ENCODE measurements at regions not wholly inside any gene's neighbourhood (a gene's known extent, or its start where the extent isn't known, plus 50 kb on each side); places are given as distances from the start of the nearest gene placed in this dataset.

- H2AK5ac ChIP-seq (ENCODE audit: low read depth, low read length) = no peak overlapping the region
- no peak for TF ChIP-seq BRCA1 (IDR thresholded peaks at IDR 0.05; ENCODE audit: low read depth, low read length)
- TF ChIP-seq MAFK (IDR thresholded peaks at IDR 0.05; ENCODE audit: low read depth, low read length) = no peak
- TF ChIP-seq KDM4A (IDR thresholded peaks at IDR 0.05; ENCODE audit: low read depth, low read length, severe bottlenecking) = no peak
- no peak for TF ChIP-seq SIN3A (conservative IDR thresholded peaks at IDR 0.05 in 1 of 2, IDR thresholded peaks at IDR 0.05 in 1 of 2; ENCODE audit: low read depth in 1 of 2, low read length in 2 of 2)
- TF ChIP-seq CTBP2 (IDR thresholded peaks at IDR 0.05; ENCODE audit: borderline replicate concordance, insufficient read depth, insufficient read length, low read length) = no peak
- TF ChIP-seq JUN (IDR thresholded peaks at IDR 0.05; ENCODE audit: low read depth, low read length) = no peak
- no peak for TF ChIP-seq NRF1 (IDR thresholded peaks at IDR 0.05; ENCODE audit: low read depth, low read length)
- no peak for TF ChIP-seq SAP30 (IDR thresholded peaks at IDR 0.05; ENCODE audit: insufficient read depth, insufficient replicate concordance, low read length)
Measured at GRCh38 chr9:90333226-90333625, 309.4 kb downstream of the DIRAS2 start.

More at GRCh38 chr9:90333226-90333625, 309.4 kb downstream of the DIRAS2 start:
- Histone ChIP-seq H2BK20ac (ENCODE audit: low read length) (no peak overlapping the region), H3K18ac (ENCODE audit: extremely low read depth, low read length) (no peak overlapping the region), H2BK120ac (replicated peaks; ENCODE audit: low read depth, low read length) (no peak overlapping the region), H3K56ac (replicated peaks; ENCODE audit: insufficient read length, low read depth, low read length) (no peak overlapping the region), H3K4me3 (ENCODE audit: extremely low read depth in 1 of 4, insufficient read depth in 2 of 4, low read depth in 3 of 4, low read length in 4 of 4) (no peak overlapping the region), H2BK5ac (ENCODE audit: low read depth, low read length) (no peak overlapping the region), H3K27me3 (replicated peaks in 1 of 4; ENCODE audit: control insufficient read depth in 3 of 4, extremely low read depth in 1 of 4, insufficient read depth in 3 of 4, low read length in 3 of 4) (no peaks in the 10 kb centered on the region), H3K79me2 (ENCODE audit: control insufficient read depth in 1 of 2, insufficient read depth in 2 of 2, low read length in 2 of 2) (no peaks in the 10 kb centered on the region), H3K27ac (ENCODE audit: low read depth, low read length) (no peak overlapping the region), H3K23ac (ENCODE audit: insufficient read length) (no peak overlapping the region), H4K5ac (ENCODE audit: insufficient read length, low read depth, low read length) (no peak overlapping the region), H2BK15ac (ENCODE audit: low read length) (no peak overlapping the region), H3K4me2 (ENCODE audit: insufficient read depth in 1 of 2, low read depth in 2 of 2, low read length in 2 of 2) (no peak overlapping the region), H3K9ac (replicated peaks in 1 of 4; ENCODE audit: extremely low read depth in 1 of 4, low read depth in 3 of 4, low read length in 3 of 4) (no peak overlapping the region), H3K14ac (ENCODE audit: insufficient read length) (no peak overlapping the region), H4K20me1 (replicated peaks in 1 of 2; ENCODE audit: control insufficient read depth in 1 of 2, insufficient read depth in 2 of 2, low read length in 2 of 2) (no peaks in the 10 kb centered on the region), H4K8ac (ENCODE audit: extremely low read depth, insufficient read depth, low read length) (no peak overlapping the region), H2BK12ac (ENCODE audit: low read depth, low read length) (no peak overlapping the region), H3K4ac (replicated peaks; ENCODE audit: insufficient read length, low read depth, low read length) (no peak overlapping the region), H3K23me2 (ENCODE audit: low read depth, low read length) (no peaks in the 10 kb centered on the region), H3K79me1 (ENCODE audit: low read depth, low read length) (no peaks in the 10 kb centered on the region), H3K4me1 (replicated peaks in 1 of 4; ENCODE audit: control insufficient read depth in 3 of 4, insufficient read depth in 4 of 4, low read length in 3 of 4) (peaks cover 0 to 5% (median 0%) of the 10 kb centered on the region in 4 experiments; a peak in 1 of 7 replicates), H3K9me3 (ENCODE audit: insufficient read depth in 2 of 2, low read depth in 1 of 2, low read length in 1 of 2) (no peaks in the 10 kb centered on the region), H3K36me3 (ENCODE audit: control insufficient read depth in 2 of 4, insufficient read depth in 4 of 4, low read length in 3 of 4) (no peaks in the 10 kb centered on the region; a peak in 1 of 8 replicates), H4K91ac (replicated peaks; ENCODE audit: insufficient read length, low read length) (no peak overlapping the region), H2AFZ (ENCODE audit: low read length) (no peak overlapping the region)
- DNase-seq (ENCODE audit: low read depth in 1 of 2, low spot score in 2 of 2) (no peak), FAIRE-seq (no peak)
- POLR2A ChIA-PET (ENCODE audit: partially characterized antibody) = no interaction called here
- CTCF ChIA-PET (ENCODE audit: partially characterized antibody) = interaction anchor here (2.2 kb wide), 1 partner anchor 14 kb away, joined by 12 read pairs; no protein-coding TSS in a partner anchor
- WGBS, 2 experiments (ENCODE audit: extremely low coverage in 1 of 2, insufficient coverage in 1 of 2, insufficient read length in 1 of 2, insufficient replicate concordance in 2 of 2, low coverage in 1 of 2, low lambda C conversion rate in 2 of 2, missing lambda C conversion rate in 1 of 2) = 78% methylated on average over 2 of the region's 2 CpGs; no CpG with 5 or more reads in 1 of the 2 experiments

All from H1 (cell line).